ENCODE measurements at regions not wholly inside any gene's neighbourhood (a gene's known extent, or its start where the extent isn't known, plus 50 kb on each side); places are given as distances from the start of the nearest gene placed in this dataset.

- TF ChIP-seq SUZ12 (IDR thresholded peaks at IDR 0.05; ENCODE audit: extremely low read depth, insufficient read depth, insufficient read length) (no peak), ZNF274 (IDR thresholded peaks at IDR 0.05; ENCODE audit: low read depth, low read length) (no peak), YY1 (IDR thresholded peaks at IDR 0.05; ENCODE audit: insufficient read depth, insufficient read length) (no peak)
Observed at GRCh38 chr2:196503398-196503797, 136.1 kb upstream of the CCDC150 start.
